ENCODE measurements at regions not wholly inside any gene's neighbourhood (a gene's known extent, or its start where the extent isn't known, plus 50 kb on each side); places are given as distances from the start of the nearest gene placed in this dataset.

DNA sequence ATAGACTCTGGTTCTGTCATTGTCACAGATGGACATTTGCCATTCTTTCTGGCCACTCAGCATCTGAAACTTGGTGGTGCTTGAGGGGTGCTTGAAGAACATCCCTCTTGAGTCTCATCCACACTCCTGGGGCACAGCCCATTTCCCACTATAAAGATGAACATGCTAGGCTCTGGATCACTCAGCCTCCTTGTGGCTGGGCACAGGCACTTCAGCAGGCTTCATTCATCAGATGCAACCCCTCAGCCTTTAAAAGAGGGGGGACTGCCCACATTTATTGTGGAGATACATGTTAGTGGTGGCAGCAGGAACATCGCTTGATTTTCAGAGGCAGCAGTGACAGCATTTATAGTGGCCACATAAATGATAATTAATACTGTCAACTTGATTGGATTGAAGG is 124.7 kb upstream of the NIPBL start:
- TF ChIP-seq EZH2 (IDR thresholded peaks at IDR 0.05; ENCODE audit: borderline replicate concordance, low read length) = no peak
- TF ChIP-seq, protein P1, sequence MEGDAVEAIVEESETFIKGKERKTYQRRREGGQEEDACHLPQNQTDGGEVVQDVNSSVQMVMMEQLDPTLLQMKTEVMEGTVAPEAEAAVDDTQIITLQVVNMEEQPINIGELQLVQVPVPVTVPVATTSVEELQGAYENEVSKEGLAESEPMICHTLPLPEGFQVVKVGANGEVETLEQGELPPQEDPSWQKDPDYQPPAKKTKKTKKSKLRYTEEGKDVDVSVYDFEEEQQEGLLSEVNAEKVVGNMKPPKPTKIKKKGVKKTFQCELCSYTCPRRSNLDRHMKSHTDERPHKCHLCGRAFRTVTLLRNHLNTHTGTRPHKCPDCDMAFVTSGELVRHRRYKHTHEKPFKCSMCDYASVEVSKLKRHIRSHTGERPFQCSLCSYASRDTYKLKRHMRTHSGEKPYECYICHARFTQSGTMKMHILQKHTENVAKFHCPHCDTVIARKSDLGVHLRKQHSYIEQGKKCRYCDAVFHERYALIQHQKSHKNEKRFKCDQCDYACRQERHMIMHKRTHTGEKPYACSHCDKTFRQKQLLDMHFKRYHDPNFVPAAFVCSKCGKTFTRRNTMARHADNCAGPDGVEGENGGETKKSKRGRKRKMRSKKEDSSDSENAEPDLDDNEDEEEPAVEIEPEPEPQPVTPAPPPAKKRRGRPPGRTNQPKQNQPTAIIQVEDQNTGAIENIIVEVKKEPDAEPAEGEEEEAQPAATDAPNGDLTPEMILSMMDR (IDR thresholded peaks at IDR 0.05; ENCODE audit: low read length) = no peak
- Histone ChIP-seq H3K27ac (ENCODE audit: low read depth, low read length, poor library complexity, severe bottlenecking) (no peak overlapping the region), H3K4me3 (ENCODE audit: low read depth, low read length, poor library complexity, severe bottlenecking) (no peak overlapping the region), H3K79me2 (ENCODE audit: insufficient read depth, low read length) (no peaks in the 10 kb centered on the region), H3K27me3 (ENCODE audit: insufficient read depth, low read length) (no peaks in the 10 kb centered on the region), H3K4me2 (ENCODE audit: low read length) (no peak overlapping the region), H3K9me2 (ENCODE audit: low read depth, low read length) (no peaks in the 10 kb centered on the region), H3F3A (ENCODE audit: insufficient read depth, low read length) (no peaks in the 10 kb centered on the region), H4K20me1 (ENCODE audit: insufficient read depth, low read length) (no peaks in the 10 kb centered on the region), H3K9ac (ENCODE audit: low read length) (no peak overlapping the region), H3K9me3 (ENCODE audit: low read length) (no peaks in the 10 kb centered on the region), H2AFZ (ENCODE audit: low read length) (no peak overlapping the region), H3K4me1 (ENCODE audit: insufficient read depth, low read length, severe bottlenecking) (no peaks in the 10 kb centered on the region), H3K36me3 (ENCODE audit: insufficient read depth, low read length) (no peaks in the 10 kb centered on the region)

DNA sequence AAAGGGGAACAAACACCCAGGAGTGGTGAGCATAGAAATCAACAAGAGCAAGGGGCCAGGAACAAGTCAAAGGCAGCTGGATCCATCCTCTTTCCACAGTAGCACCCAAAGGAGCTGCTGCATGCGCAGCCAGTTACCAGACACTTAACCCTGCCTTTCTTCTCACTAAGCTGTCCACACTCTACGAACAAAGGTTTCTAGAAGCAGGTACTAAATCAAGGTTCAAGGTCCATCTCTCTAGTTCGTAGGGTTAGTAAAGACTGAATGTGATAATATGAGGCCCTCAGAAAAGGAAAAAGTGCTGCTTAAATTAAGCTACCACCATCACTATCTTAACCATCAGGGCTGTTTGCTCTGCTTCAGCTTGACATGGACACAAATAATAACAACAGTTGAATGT is 121.2 kb upstream of the NIPBL start:
- H4K20me1 ChIP-seq (ENCODE audit: insufficient read depth, low read length) = no peaks in the 10 kb centered on the region
- no peaks in the 10 kb centered on the region for H3K79me2 ChIP-seq (ENCODE audit: insufficient read depth, low read length)
- H3K9ac ChIP-seq (ENCODE audit: low read length) = no peak overlapping the region
- no peaks in the 10 kb centered on the region for H3K9me3 ChIP-seq (ENCODE audit: low read length)
- H3F3A ChIP-seq (ENCODE audit: insufficient read depth, low read length) = no peaks in the 10 kb centered on the region; the same call in 1 of the 2 replicates
- no peak overlapping the region for H2AFZ ChIP-seq (ENCODE audit: low read length)
- no peaks in the 10 kb centered on the region for H3K4me1 ChIP-seq (ENCODE audit: insufficient read depth, low read length, severe bottlenecking)
- H3K36me3 ChIP-seq (ENCODE audit: insufficient read depth, low read length) = no peaks in the 10 kb centered on the region
- H3K4me3 ChIP-seq (ENCODE audit: low read depth, low read length, poor library complexity, severe bottlenecking) = no peak overlapping the region
- H3K27ac ChIP-seq (ENCODE audit: low read depth, low read length, poor library complexity, severe bottlenecking) = no peak overlapping the region
- no peak overlapping the region for H3K4me2 ChIP-seq (ENCODE audit: low read length)
- no peaks in the 10 kb centered on the region for H3K27me3 ChIP-seq (ENCODE audit: insufficient read depth, low read length)
- TF ChIP-seq EZH2 (IDR thresholded peaks at IDR 0.05; ENCODE audit: borderline replicate concordance, low read length) = no peak
- TF ChIP-seq, protein P1 (IDR thresholded peaks at IDR 0.05; ENCODE audit: low read length) = no peak
- H3K9me2 ChIP-seq (ENCODE audit: low read depth, low read length) = no peaks in the 10 kb centered on the region

DNA sequence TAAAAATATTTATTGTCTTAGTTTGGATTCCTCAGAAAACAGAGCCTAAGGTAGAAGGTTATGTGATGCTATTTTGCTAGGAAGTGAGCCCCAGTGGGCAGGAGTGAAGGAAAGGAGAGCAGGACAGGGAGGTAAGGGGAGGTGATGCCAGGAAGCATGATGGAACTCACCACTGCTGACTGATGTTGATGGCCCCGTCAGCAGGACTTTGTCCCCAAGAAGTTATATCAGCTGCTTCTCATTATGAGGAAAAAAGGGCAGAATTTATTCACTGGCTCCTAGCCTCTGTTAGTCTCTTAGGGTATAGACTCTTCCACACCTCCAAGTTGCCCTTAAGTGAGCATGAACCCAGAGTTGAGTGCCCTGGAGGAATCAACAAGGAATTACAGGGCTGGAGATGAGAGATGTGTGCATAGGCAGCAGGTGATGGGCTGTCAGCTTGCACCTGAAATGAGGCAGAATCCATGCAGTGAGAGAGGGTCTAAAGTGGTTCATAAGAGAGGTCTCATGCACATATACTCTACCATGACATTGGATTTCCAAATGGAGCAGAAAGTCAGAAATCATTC is 120.6 kb upstream of the NIPBL start:
- Histone ChIP-seq H3K4me1 (ENCODE audit: insufficient read depth, low read length, severe bottlenecking) (no peaks in the 10 kb centered on the region), H3K27ac (ENCODE audit: low read depth, low read length, poor library complexity, severe bottlenecking) (no peak overlapping the region), H3K36me3 (ENCODE audit: insufficient read depth, low read length) (no peaks in the 10 kb centered on the region), H3K9ac (ENCODE audit: low read length) (no peak overlapping the region), H3F3A (ENCODE audit: insufficient read depth, low read length) (no peaks in the 10 kb centered on the region; the same call in 1 of the 2 replicates), H3K79me2 (ENCODE audit: insufficient read depth, low read length) (no peaks in the 10 kb centered on the region), H3K9me3 (ENCODE audit: low read length) (no peaks in the 10 kb centered on the region), H3K4me3 (ENCODE audit: low read depth, low read length, poor library complexity, severe bottlenecking) (no peak overlapping the region), H2AFZ (ENCODE audit: low read length) (no peak overlapping the region), H4K20me1 (ENCODE audit: insufficient read depth, low read length) (no peaks in the 10 kb centered on the region), H3K9me2 (ENCODE audit: low read depth, low read length) (no peaks in the 10 kb centered on the region), H3K27me3 (ENCODE audit: insufficient read depth, low read length) (no peaks in the 10 kb centered on the region), H3K4me2 (ENCODE audit: low read length) (no peak overlapping the region)
- TF ChIP-seq EZH2 (IDR thresholded peaks at IDR 0.05; ENCODE audit: borderline replicate concordance, low read length) = no peak
- TF ChIP-seq, protein P1 (IDR thresholded peaks at IDR 0.05; ENCODE audit: low read length) = no peak
